ENCODE measurements at regions not wholly inside any gene's neighbourhood (a gene's known extent, or its start where the extent isn't known, plus 50 kb on each side); places are given as distances from the start of the nearest gene placed in this dataset.

DNA sequence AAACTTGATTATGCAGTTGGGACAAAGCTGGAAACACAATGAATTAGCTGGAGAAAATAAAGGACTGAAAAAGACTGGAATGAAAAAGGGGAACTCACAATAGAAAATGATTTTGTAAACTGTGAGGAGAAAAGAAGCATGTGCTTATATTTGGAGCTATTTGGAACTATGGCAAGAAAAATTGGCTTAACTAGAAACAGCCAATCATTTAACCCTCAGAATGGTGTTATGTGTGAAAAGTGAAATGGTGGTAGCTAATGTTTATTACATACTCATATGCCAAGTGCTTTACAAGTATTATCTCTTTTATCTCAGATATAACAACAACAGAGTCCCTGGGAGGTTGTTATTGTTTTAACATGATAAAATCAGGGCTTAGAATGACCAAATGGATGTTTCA, 583.1 kb upstream of the SEL1L start:
- no peak for DNase-seq (ENCODE audit: low spot score)

DNA sequence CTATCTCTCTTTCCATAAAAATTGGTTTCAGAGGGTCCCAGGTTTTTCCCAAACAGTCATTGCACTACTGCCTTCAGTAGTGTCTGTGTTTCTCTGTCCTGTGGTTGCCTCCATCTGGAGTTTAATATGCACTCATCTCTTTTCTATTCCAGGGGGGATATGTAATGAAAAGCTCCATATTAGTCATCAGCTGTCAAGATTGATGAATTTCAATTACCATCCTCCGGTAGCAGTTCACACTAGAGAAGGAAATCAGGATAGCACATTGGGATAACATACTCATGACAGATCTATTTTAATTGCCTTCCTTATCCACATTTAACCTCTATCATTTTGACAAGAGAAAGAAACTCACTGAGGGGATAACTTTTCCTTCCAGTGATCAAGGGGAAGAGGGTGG, 589.0 kb upstream of the SEL1L start:
- DNase-seq (ENCODE audit: low spot score) = no peak

DNA sequence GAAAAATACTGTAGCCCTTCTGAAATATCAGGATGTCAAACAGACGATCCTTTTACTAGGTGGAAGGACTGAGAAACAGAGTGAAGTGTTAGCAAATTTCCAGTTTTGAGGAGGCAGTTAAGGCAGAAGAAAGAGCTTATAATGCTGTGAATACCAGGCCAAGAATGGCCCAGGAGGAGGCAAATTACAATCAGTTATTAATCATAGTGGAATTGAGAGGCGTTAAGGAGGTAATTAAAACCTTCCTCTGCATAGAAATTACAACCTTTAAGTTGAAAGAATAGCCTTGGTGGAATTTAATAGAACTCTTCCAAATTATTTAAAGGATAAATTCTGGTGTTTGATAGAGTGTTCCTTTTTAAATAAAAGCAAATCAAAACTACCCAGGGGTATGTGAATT, 590.9 kb upstream of the SEL1L start:
- no peak for DNase-seq (ENCODE audit: low spot score)

DNA sequence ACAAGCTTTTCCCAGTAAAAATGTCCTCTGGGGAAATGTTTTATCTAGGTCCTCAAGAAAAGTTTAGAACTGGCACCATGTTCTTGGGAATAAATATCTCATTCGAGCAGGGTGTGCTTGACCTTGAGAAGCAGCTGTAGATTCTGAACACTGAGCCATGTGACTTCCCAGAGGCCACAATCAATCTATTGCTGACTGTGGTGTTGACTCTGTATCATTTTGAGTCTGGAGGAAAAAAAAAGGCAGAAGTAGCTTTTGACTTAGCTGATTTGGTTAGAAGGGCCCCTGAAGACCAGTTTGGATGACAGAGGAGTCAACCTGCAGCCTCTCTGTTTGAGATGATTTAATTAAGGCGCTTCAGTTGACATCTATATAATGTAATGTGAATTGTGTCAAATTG, 592.4 kb upstream of the SEL1L start:
- no peak for DNase-seq (ENCODE audit: low spot score)

- DNase-seq (ENCODE audit: low spot score) = no peak
Observed at GRCh38 chr14:82134411-82134810, 600.8 kb upstream of the SEL1L start.

DNA sequence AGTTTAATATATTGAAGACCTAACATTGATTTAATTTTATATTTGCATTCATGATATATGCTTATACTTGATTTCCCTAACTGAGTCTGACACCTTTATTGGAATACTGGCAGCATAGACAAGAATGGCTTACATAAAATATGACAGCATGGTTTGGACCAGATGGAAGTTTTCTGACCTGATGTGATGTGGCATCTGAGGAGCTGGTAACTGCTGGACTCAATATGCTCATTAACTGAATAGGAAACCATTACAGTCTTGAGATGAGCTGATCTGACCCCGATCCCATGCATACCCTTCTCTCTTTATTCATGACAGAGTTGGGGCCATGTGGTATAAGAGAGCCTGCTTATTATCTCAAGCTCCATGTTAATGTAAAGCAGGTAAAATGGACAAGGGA, 604.8 kb upstream of the SEL1L start:
- DNase-seq (ENCODE audit: low spot score) = no peak

- no peak for DNase-seq (ENCODE audit: low spot score)
Observed at GRCh38 chr14:82146846-82147245, 613.2 kb upstream of the SEL1L start.

- DNase-seq (ENCODE audit: low spot score) = no peak
Observed at GRCh38 chr14:82153689-82154088, 620.0 kb upstream of the SEL1L start.

GRCh38 chr14:82159624-82160023, 626.0 kb upstream of the SEL1L start:
- DNase-seq (ENCODE audit: low spot score) = no peak

DNA sequence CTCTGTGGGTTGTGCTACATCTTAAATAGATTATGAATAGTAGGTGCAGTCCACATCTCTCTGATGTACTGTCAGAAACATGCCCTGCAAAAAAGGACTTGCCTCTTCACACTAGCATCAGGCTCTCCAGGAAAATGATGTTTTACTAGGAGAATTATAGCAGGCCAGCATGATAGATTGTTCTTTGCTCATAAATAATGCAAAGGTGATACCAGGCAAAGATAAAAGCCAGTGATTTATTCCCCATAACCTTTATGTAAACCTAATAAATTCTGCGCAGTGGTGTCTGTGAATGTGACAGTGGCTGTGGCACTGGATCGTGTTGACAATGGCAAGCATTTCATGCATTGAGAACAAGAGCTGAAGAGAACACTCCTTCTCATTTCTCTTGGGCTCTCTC, 646.5 kb upstream of the SEL1L start:
- DNase-seq (ENCODE audit: low spot score) = no peak

- DNase-seq (ENCODE audit: low spot score) = no peak
Observed at GRCh38 chr14:82182646-82183045, 649.0 kb upstream of the SEL1L start.

GRCh38 chr14:82190742-82191141, 657.1 kb upstream of the SEL1L start:
- DNase-seq (ENCODE audit: low spot score) = no peak

DNA sequence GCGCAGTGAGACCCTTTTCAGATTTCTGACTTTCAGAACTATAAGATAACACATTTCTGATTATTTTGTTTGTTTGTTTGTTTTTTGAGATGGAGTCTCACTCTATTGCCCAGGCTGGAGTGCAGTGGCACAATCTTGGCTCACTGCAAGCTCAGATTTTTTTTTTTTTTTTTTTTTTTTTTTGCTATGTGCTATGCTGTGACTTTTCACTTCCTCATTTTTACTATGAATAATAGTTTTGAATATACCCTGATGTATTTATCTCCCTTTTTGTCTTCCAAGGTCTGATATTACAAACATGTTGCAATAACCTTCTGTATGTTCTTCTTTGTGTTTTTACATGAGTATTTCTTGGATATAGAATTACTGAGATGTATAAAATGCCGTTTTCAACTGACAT, 658.7 kb upstream of the SEL1L start:
- no peak for DNase-seq (ENCODE audit: low spot score)

DNA sequence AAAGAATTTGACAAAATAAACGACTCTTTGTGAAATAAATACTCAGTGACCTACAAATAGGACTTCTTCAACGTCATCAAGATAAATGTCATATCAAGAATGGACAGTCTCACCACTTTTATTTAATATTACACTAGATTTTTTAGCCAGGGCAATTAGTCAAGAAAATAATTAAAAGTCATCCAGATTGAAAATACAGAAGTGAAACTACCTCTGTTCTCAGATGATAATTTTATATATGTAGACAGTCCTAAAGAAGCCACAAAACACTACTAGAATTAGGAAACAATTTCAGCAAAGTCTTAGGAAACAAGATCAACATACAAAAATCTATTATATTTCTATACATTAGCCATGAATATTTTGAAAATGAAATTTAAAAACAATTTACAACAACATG, 689.6 kb upstream of the SEL1L start:
- DNase-seq (ENCODE audit: low spot score) = no peak

DNA sequence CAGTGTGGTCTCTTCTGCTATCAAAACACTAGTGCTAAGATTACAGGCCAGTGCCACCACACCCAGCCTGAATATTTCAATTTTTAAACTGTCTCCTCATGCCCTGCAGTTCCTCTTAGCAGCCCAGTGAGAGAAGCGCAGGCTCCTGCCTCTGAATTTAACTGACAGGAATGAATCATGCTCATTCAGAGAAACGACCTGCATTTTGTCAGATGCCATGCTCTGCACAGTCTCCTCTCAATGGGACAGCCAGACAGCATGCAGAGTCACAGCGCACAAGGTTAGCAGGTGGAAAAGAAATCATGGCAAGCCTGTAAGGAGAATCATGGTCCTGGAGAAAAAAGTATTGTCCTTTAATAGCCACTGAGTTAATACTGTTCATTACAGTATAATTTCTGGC, 691.0 kb upstream of the SEL1L start:
- no peak for DNase-seq (ENCODE audit: low spot score)

- no peak for DNase-seq (ENCODE audit: low spot score)
Observed at GRCh38 chr14:82230748-82231147, 697.1 kb upstream of the SEL1L start.

GRCh38 chr14:82238649-82239048, 705.0 kb upstream of the SEL1L start:
- DNase-seq (ENCODE audit: low spot score) = no peak

DNA sequence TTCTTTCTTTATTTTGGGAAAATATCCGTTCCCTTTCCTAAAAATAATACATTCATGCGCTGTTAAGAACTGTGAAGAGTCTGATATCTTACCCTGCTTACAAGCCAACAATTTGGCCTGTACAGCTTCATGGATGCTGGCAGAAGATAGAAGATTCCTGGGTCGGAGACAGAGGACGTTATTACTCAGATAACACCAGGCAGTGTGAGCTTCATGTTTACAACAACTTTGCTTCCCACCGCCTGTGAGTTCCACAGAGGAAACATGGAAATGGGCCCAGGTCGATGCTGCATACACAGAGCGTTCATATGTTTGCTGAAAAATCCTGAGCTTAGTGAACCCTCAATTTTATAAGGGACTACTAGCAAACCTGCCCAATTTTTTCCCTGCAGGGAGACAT, 705.6 kb upstream of the SEL1L start:
- DNase-seq (ENCODE audit: low spot score) = no peak

DNA sequence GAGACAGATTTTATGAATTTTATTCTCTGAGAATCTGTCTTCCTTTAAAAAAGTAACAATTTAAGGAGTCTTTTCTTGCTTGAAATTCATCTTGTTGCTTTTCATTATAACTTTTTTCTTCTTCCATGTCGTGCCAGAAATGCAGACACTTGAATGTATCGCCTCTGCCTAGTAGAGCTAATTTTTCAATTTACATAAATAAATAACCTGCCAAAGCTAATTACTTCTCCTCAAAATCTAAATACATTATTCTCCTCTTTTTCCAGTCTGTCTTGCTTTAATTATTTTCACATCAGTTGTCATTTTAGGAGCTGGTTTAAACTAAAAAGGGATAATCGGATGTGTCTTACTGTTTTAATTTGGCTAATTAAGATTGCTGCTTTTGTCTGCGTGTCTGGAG, 711.1 kb upstream of the SEL1L start:
- no peak for DNase-seq (ENCODE audit: low spot score)

GRCh38 chr14:82251494-82251893, 717.8 kb upstream of the SEL1L start:
- peak; percentile 84 for DNase-seq (ENCODE audit: low spot score)

GRCh38 chr14:82270286-82270685, 736.6 kb upstream of the SEL1L start:
- no peak for DNase-seq (ENCODE audit: low spot score)

- no peak for DNase-seq (ENCODE audit: low spot score)
Observed at GRCh38 chr14:82298811-82299210, 765.2 kb upstream of the SEL1L start.

GRCh38 chr14:82309199-82309598, 775.5 kb upstream of the SEL1L start:
- no peak for DNase-seq (ENCODE audit: low spot score)

DNA sequence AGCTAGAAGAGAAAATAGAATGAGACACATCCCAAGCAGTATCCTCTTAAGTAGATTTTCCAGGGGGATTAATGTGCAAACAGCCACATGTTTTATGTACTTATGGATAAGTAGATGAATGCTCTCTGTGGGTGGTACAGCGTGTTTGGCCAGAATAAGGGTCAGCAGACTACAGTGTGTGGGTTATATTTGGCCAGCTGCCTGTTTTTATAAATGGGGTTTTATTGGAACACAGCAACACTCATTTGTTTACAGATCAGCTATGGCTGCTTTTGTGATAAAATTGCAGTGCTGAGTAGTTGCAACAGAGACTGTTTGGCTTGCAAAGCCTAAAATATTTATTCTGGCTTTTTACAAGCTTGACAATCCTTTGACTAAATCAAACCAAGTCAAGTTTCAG, 780.2 kb upstream of the SEL1L start:
- DNase-seq (ENCODE audit: low spot score) = peak; percentile 49

GRCh38 chr14:82328442-82328841, 794.8 kb upstream of the SEL1L start:
- no peak for DNase-seq (ENCODE audit: low spot score)

Data from H4 (cell line).